ENCODE measurements at regions not wholly inside any gene's neighbourhood (a gene's known extent, or its start where the extent isn't known, plus 50 kb on each side); places are given as distances from the start of the nearest gene placed in this dataset.
"Not testable (repeated sequence)": the region's sequence is repeated elsewhere in the genome, so short reads cannot be mapped to it uniquely, and the experiment has no call there.

- TF ChIP-seq CTCF, POLR2A, EP300 (IDR thresholded peaks at IDR 0.05): not testable (repeated sequence)
Observed at GRCh38 chr11:67744231-67744630, 69.8 kb upstream of the ALDH3B2 start.
